Caco-2 (cell line): ENCODE measurements at regions not wholly inside any gene's neighbourhood (a gene's known extent, or its start where the extent isn't known, plus 50 kb on each side); places are given as distances from the start of the nearest gene placed in this dataset.
"Not testable (repeated sequence)": the region's sequence is repeated elsewhere in the genome, so short reads cannot be mapped to it uniquely, and the experiment has no call there.

ENCODE experiments used
- BruUV-seq: library from RNA; stranded (reverse); fragments of 400-500 nt; replicated peaks from 2 replicates; lab custom pipeline; 2021; lab: Mats Ljungman, UMichigan
- CTCF ChIA-PET: fragments of 300-600 bp; sonication (Branson Sonifier 250); formaldehyde crosslinking; loops from one replicate; lab custom pipeline; 2022; ENCODE audit warnings: antibody characterized with exemption; lab: Charles Lee
- POLR2A ChIA-PET: fragments of 300-600 bp; sonication (Branson Sonifier 250); formaldehyde crosslinking; loops from one replicate; lab custom pipeline; 2022; ENCODE audit warnings: antibody characterized with exemption; lab: Charles Lee
- DNase-seq, 2 experiments: peaks; one replicate each; pipeline versions ENCODE4 v3.0.0 to v3.0.0-alpha.2; 2020 to 2022
- H3K27me3 ChIP-seq: replicated peaks from 2 replicates; pipeline ENCODE4 v1.6.0; 2011; ENCODE audit warnings: low read length; ENCODE audit not compliant: control insufficient read depth, insufficient read depth
- H3K36me3 ChIP-seq: 2 replicates; pipeline ENCODE4 v1.5.1; 2011; ENCODE audit warnings: low read length; ENCODE audit not compliant: control insufficient read depth, insufficient read depth
- H3K4me1 ChIP-seq: fragments of 250-450 bp; sonication (Bioruptor Pico); 2 replicates; pipeline ENCODE4 v1.5.1; 2020; ENCODE audit warnings: mild to moderate bottlenecking
- H3K4me3 ChIP-seq: 2 replicates; pipeline ENCODE4 v1.5.1; 2011; ENCODE audit warnings: low read depth, mild to moderate bottlenecking, control low read depth, low read length
- H3K9me3 ChIP-seq: fragments of 250-450 bp; sonication (Bioruptor Pico); 2 replicates; pipeline ENCODE4 v1.5.1; 2020; ENCODE audit warnings: mild to moderate bottlenecking, moderate library complexity
- H3K27ac Mint-ChIP-seq: one replicate; pipeline ENCODE4 v1.8.0; 2022; ENCODE audit warnings: mixed read lengths; ENCODE audit not compliant: unreplicated experiment
- H3K27me3 Mint-ChIP-seq: one replicate; pipeline ENCODE4 v1.8.0; 2022; ENCODE audit warnings: mixed read lengths; ENCODE audit not compliant: insufficient read depth, unreplicated experiment
- H3K36me3 Mint-ChIP-seq: one replicate; pipeline ENCODE4 v1.8.0; 2022; ENCODE audit warnings: mild to moderate bottlenecking, mixed read lengths; ENCODE audit not compliant: insufficient read depth, unreplicated experiment
- H3K4me1 Mint-ChIP-seq: one replicate; pipeline ENCODE4 v1.8.0; 2022; ENCODE audit warnings: low read depth, mixed read lengths; ENCODE audit not compliant: unreplicated experiment
- H3K4me3 Mint-ChIP-seq: one replicate; pipeline ENCODE4 v1.8.0; 2022; ENCODE audit warnings: mild to moderate bottlenecking, moderate library complexity, mixed read lengths; ENCODE audit not compliant: unreplicated experiment
- H3K9me3 Mint-ChIP-seq: one replicate; pipeline ENCODE4 v1.8.0; 2022; ENCODE audit warnings: mixed read lengths; ENCODE audit not compliant: unreplicated experiment
- intact Hi-C: fragments of 100-400 bp; cut with micrococcal nuclease; formaldehyde crosslinking; loops from one replicate; pipeline ENCODE4 v1.10.0; 2022; ENCODE audit not compliant: unreplicated experiment
- TF ChIP-seq, protein P1 (sequence below), 2 experiments: fragments of 200-600 bp in 1 of 2; IDR thresholded peaks; 1 replicate in 1 of 2; 2 replicates in 1 of 2; pipeline versions ENCODE4 v1.5.1 to v1.8.0; 2011 to 2022; ENCODE audit warnings: antibody characterized with exemption in 1 of 2, control low read depth in 1 of 2, inconsistent platforms in 1 of 2, low read depth in 1 of 2, low read length in 1 of 2, mild to moderate bottlenecking in 1 of 2, moderate library complexity in 1 of 2; ENCODE audit not compliant: insufficient read depth in 1 of 2, severe bottlenecking in 1 of 2, unreplicated experiment in 1 of 2

- Histone ChIP-seq H3K9me3 (no peaks in the 10 kb centered on the region), H3K27me3 (no peaks in the 10 kb centered on the region), H3K4me3 (no peak overlapping the region), H3K36me3 (no peaks in the 10 kb centered on the region), H3K4me1 (no peaks in the 10 kb centered on the region)
- Mint-ChIP-seq H3K9me3 (peaks cover 9% of the 10 kb centered on the region), H3K4me3 (no peak overlapping the region), H3K27ac (no peak overlapping the region), H3K36me3 (no peaks in the 10 kb centered on the region), H3K4me1 (no peaks in the 10 kb centered on the region), H3K27me3 (no peaks in the 10 kb centered on the region)
- no peak for DNase-seq
- ChIA-PET POLR2A (no interaction called here), CTCF (no interaction called here)
- intact Hi-C loops, result no loop called here
- TF ChIP-seq, protein P1, sequence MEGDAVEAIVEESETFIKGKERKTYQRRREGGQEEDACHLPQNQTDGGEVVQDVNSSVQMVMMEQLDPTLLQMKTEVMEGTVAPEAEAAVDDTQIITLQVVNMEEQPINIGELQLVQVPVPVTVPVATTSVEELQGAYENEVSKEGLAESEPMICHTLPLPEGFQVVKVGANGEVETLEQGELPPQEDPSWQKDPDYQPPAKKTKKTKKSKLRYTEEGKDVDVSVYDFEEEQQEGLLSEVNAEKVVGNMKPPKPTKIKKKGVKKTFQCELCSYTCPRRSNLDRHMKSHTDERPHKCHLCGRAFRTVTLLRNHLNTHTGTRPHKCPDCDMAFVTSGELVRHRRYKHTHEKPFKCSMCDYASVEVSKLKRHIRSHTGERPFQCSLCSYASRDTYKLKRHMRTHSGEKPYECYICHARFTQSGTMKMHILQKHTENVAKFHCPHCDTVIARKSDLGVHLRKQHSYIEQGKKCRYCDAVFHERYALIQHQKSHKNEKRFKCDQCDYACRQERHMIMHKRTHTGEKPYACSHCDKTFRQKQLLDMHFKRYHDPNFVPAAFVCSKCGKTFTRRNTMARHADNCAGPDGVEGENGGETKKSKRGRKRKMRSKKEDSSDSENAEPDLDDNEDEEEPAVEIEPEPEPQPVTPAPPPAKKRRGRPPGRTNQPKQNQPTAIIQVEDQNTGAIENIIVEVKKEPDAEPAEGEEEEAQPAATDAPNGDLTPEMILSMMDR (IDR thresholded peaks at IDR 0.05; ENCODE audit: insufficient read depth in 1 of 2, low read depth in 1 of 2, low read length in 1 of 2, severe bottlenecking in 1 of 2, unreplicated experiment in 1 of 2), result no peak
- no TSS peak for BruUV-seq
These were observed 666.7 kb downstream of the UQCRFS1 start for GRCh38 chr19:28546148-28546685.

- CTCF ChIA-PET, H3K36me3 ChIP-seq, H3K4me1 ChIP-seq, DNase-seq, H3K4me1 Mint-ChIP-seq, H3K9me3 Mint-ChIP-seq, POLR2A ChIA-PET, H3K27ac Mint-ChIP-seq, H3K9me3 ChIP-seq, H3K36me3 Mint-ChIP-seq, H3K4me3 ChIP-seq, H3K4me3 Mint-ChIP-seq, intact Hi-C loops, BruUV-seq, H3K27me3 ChIP-seq, H3K27me3 Mint-ChIP-seq: not testable (repeated sequence)
These were observed 667.6 kb downstream of the UQCRFS1 start for GRCh38 chr19:28545397-28545796.

DNA sequence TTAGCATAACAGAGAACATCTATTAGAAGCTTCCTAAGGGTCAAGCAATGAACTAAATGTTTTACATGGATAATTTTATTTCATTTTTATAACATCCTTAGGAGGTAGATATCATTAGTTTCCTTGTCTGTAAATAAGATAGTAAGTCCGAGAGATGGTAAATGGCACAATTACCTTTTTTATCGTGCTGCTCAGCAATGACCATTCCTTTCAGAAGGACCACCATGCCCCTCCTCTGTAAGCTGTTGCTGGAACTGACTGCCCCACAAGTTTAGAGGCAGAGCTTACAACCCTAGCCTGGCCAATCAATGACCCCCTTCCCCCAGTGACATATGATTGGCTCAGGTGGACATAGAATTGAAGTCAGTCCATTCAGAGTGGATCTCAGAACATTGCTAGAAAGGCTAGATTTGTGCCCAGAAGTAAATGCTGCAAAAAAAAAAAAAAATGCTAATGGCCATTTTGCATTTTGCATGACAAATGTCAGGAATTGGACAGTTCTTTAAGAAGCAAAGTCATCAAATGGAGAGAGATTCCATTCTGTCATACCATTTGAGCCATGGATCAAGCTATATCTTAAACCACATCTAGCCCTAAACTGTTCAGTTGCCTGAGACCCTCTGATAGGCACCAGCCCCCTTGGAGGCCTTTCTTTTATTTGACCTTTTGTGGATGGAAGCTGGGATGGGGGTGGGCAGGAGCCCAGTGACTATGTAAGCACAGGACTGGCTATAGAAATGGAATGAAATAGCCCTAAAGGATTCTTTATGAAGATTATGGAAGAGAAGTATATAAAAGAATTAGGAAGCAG is 668.3 kb downstream of the UQCRFS1 start:
- DNase-seq, result no peak
- H3K4me1 ChIP-seq, result no peaks in the 10 kb centered on the region
- CTCF ChIA-PET, result no interaction called here
- no peak overlapping the region for H3K4me3 ChIP-seq
- Mint-ChIP-seq H3K4me3 (no peak overlapping the region), H3K9me3 (peaks cover 9% of the 10 kb centered on the region), H3K4me1 (no peaks in the 10 kb centered on the region), H3K36me3 (no peaks in the 10 kb centered on the region), H3K27ac (no peak overlapping the region), H3K27me3 (no peaks in the 10 kb centered on the region)
- intact Hi-C loops, result no loop called here
- 0 out of 2 replicates have a peak, but pooled peaks cover 2% of the 10 kb centered on the region for H3K9me3 ChIP-seq
- BruUV-seq, result no TSS peak
- no peaks in the 10 kb centered on the region for H3K36me3 ChIP-seq
- POLR2A ChIA-PET, result no interaction called here
- TF ChIP-seq, protein P1 (IDR thresholded peaks at IDR 0.05; ENCODE audit: insufficient read depth in 1 of 2, low read depth in 1 of 2, low read length in 1 of 2, severe bottlenecking in 1 of 2, unreplicated experiment in 1 of 2), result no peak
- H3K27me3 ChIP-seq, result no peaks in the 10 kb centered on the region
